Smooth muscle cell (in vitro differentiated cells): ENCODE measurements at regions not wholly inside any gene's neighbourhood (a gene's known extent, or its start where the extent isn't known, plus 50 kb on each side); places are given as distances from the start of the nearest gene placed in this dataset.

Experiments
- DNase-seq: peaks from one replicate; lab custom pipeline; 2025; ENCODE audit not compliant: unreplicated experiment; lab: John Stamatoyannopoulos, UW
- H2AFZ ChIP-seq: fragments of 200-600 bp; sonication (generic); 2 replicates; pipeline ENCODE4 v1.6.0; 2016; ENCODE audit warnings: antibody characterized with exemption, low read depth, mild to moderate bottlenecking
- H3F3A ChIP-seq: fragments of 200-600 bp; sonication (generic); 2 replicates; pipeline ENCODE4 v1.6.0; 2017; ENCODE audit warnings: antibody characterized with exemption, low read depth
- H3K27ac ChIP-seq: fragments of 200-600 bp; sonication (generic); 2 replicates; pipeline ENCODE4 v1.5.1; 2016; ENCODE audit warnings: low read depth, mild to moderate bottlenecking
- H3K27me3 ChIP-seq: fragments of 200-600 bp; sonication (generic); 2 replicates; pipeline ENCODE4 v1.6.1; 2016; ENCODE audit warnings: low read depth, mild to moderate bottlenecking
- H3K36me3 ChIP-seq: fragments of 200-600 bp; sonication (generic); 2 replicates; pipeline ENCODE4 v1.5.1; 2016; ENCODE audit warnings: low read depth
- H3K4me1 ChIP-seq: fragments of 200-600 bp; sonication (generic); 2 replicates; pipeline ENCODE4 v1.5.1; 2016; ENCODE audit warnings: low read depth
- H3K4me2 ChIP-seq: fragments of 200-600 bp; sonication (generic); 2 replicates; pipeline ENCODE4 v1.6.0; 2016; ENCODE audit warnings: mild to moderate bottlenecking
- H3K4me3 ChIP-seq: fragments of 200-600 bp; sonication (generic); 2 replicates; pipeline ENCODE4 v1.5.1; 2016; ENCODE audit warnings: mild to moderate bottlenecking
- H3K79me2 ChIP-seq: fragments of 200-600 bp; sonication (generic); 2 replicates; pipeline ENCODE4 v1.6.0; 2016; ENCODE audit warnings: low read depth, mild to moderate bottlenecking
- H3K9ac ChIP-seq: fragments of 200-600 bp; sonication (generic); 2 replicates; pipeline ENCODE4 v1.6.0; 2016; ENCODE audit warnings: low read depth
- H3K9me3 ChIP-seq: fragments of 200-600 bp; sonication (generic); replicated peaks from 2 replicates; pipeline ENCODE4 v1.5.1; 2016; ENCODE audit warnings: low read depth
- H4K20me1 ChIP-seq: fragments of 200-600 bp; sonication (generic); 2 replicates; pipeline ENCODE4 v1.6.0; 2016; ENCODE audit warnings: low read depth
- WGBS: methylation state at CpG from one replicate; pipeline ENCODE4 v1.1.7; 2016; ENCODE audit warnings: low lambda C conversion rate; 5-methylcytosine and 5-hydroxymethylcytosine counted together
- TF ChIP-seq, protein P1 (sequence below): fragments of 200-600 bp; sonication (generic); IDR thresholded peaks from 2 replicates; pipeline ENCODE4 v1.5.1; 2017; ENCODE audit warnings: borderline replicate concordance, mild to moderate bottlenecking, antibody characterized with exemption; ENCODE audit not compliant: insufficient read depth, poor library complexity, severe bottlenecking

DNA sequence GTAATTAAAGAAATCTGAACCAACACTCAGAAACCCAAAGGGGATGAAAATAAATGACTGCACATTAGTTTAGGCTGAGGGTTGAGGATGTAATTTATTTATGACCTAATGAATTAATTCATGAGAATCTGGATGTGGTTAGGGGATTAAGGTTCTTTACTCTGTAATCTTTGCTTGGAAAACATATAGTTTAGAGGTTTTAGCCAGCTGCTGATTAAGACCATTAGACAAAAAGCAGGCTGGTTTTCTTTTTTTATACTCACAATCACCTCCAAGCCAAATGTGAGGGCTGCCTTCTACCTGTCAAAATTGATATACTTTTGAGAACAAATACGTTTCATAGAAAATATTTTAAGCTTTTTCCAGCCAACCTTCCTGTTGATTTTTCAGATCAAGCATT is 2705.8 kb downstream of the PCDH7 start:
- H3K27ac ChIP-seq: no peak overlapping the region
- no peak for DNase-seq
- 50% methylated on average over 1 of the region's 1 CpG for WGBS
- H3K79me2 ChIP-seq: no peaks in the 10 kb centered on the region
- no peaks in the 10 kb centered on the region for H3K4me1 ChIP-seq
- H3K27me3 ChIP-seq: no peaks in the 10 kb centered on the region
- H4K20me1 ChIP-seq: no peaks in the 10 kb centered on the region
- no peaks in the 10 kb centered on the region for H3K36me3 ChIP-seq
- H3K4me3 ChIP-seq: no peak overlapping the region
- no peaks in the 10 kb centered on the region for H3F3A ChIP-seq
- H3K9me3 ChIP-seq: no peaks in the 10 kb centered on the region
- TF ChIP-seq, protein P1, sequence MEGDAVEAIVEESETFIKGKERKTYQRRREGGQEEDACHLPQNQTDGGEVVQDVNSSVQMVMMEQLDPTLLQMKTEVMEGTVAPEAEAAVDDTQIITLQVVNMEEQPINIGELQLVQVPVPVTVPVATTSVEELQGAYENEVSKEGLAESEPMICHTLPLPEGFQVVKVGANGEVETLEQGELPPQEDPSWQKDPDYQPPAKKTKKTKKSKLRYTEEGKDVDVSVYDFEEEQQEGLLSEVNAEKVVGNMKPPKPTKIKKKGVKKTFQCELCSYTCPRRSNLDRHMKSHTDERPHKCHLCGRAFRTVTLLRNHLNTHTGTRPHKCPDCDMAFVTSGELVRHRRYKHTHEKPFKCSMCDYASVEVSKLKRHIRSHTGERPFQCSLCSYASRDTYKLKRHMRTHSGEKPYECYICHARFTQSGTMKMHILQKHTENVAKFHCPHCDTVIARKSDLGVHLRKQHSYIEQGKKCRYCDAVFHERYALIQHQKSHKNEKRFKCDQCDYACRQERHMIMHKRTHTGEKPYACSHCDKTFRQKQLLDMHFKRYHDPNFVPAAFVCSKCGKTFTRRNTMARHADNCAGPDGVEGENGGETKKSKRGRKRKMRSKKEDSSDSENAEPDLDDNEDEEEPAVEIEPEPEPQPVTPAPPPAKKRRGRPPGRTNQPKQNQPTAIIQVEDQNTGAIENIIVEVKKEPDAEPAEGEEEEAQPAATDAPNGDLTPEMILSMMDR: no peak
- no peak overlapping the region for H3K9ac ChIP-seq
- no peak overlapping the region for H2AFZ ChIP-seq
- peak overlapping the region; percentile 27 for H3K4me2 ChIP-seq

DNA sequence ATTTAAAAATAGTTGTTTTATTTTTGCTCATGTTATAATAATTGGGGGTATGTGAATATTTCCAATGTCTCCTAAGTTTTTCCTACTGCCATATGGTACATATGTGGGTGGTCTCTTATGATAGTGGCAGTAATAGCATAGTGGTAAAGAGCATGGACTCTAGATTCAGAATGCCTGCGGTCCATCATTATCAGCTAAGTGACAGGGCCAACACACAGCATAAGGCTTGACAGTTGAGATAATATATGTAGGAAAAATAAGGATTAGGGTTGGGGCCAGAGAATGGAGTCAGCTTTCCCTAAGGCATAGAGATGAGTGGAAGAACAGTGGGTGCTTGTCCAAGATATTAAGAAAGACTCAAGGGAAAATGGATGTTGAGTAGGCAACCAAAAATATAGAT is 2707.5 kb downstream of the PCDH7 start:
- H3K36me3 ChIP-seq: no peaks in the 10 kb centered on the region
- no peaks in the 10 kb centered on the region for H3K4me1 ChIP-seq
- H3F3A ChIP-seq: no peaks in the 10 kb centered on the region
- H3K4me3 ChIP-seq: no peak overlapping the region
- DNase-seq: no peak
- TF ChIP-seq, protein P1: no peak
- H2AFZ ChIP-seq: no peak overlapping the region
- no peaks in the 10 kb centered on the region for H3K9me3 ChIP-seq
- H3K79me2 ChIP-seq: no peaks in the 10 kb centered on the region
- WGBS: 39% methylated on average over 1 of the region's 1 CpG
- no peak overlapping the region for H3K27ac ChIP-seq
- no peak overlapping the region for H3K9ac ChIP-seq
- no peak overlapping the region for H3K4me2 ChIP-seq
- no peaks in the 10 kb centered on the region for H3K27me3 ChIP-seq
- no peaks in the 10 kb centered on the region for H4K20me1 ChIP-seq

DNA sequence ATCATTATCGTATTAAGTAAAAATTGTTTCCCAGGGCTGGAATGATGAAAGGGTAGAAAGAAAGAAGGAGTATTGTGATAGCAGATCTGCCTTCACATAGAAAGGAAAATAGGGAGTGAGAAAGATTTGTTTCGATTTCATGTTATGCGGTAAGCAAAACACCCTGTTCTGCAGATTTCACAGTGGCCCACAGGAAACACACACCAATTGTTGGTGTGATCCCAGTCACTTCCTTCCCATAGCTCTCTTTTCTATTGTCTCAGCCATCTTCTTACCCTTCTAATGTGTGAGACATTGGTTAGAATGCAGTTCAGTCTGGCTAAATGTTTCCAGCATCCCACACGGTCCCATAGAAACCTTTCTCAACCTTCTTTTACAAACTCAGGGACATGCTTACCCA is 2709.8 kb downstream of the PCDH7 start:
- Histone ChIP-seq H3K4me2 (no peak overlapping the region), H3F3A (no peaks in the 10 kb centered on the region), H3K36me3 (no peaks in the 10 kb centered on the region), H4K20me1 (no peaks in the 10 kb centered on the region), H3K9me3 (no peaks in the 10 kb centered on the region), H3K9ac (no peak overlapping the region), H2AFZ (no peak overlapping the region), H3K27me3 (no peaks in the 10 kb centered on the region), H3K4me1 (no peaks in the 10 kb centered on the region), H3K27ac (no peak overlapping the region), H3K4me3 (no peak overlapping the region), H3K79me2 (no peaks in the 10 kb centered on the region)
- WGBS: 97% methylated on average over 4 of the region's 4 CpGs
- TF ChIP-seq, protein P1: no peak
- DNase-seq: no peak

DNA sequence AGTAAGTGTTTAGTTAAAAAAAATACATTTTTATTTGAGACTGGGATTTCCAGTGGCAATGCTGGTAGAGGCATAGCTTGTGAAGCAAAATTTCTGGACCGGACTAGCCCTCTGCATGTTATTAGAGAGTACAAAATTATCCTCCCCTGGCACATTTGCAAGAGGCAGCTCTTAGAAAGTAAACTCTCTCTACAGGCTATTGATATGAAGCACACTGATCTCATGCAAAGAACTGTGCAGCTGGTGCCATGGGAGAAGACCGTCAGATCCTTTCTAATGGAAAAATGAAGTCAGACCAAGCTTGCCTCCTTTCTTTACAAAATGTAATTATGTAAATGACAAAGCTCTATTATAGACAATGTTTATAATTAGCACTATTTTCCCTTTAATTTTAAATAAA is 2717.2 kb downstream of the PCDH7 start:
- TF ChIP-seq, protein P1: no peak
- H3K9me3 ChIP-seq: no peaks in the 10 kb centered on the region
- H2AFZ ChIP-seq: no peak overlapping the region
- no peak overlapping the region for H3K9ac ChIP-seq
- WGBS: 82% methylated on average over 2 of the region's 2 CpGs
- no peaks in the 10 kb centered on the region for H3K4me1 ChIP-seq
- no peak overlapping the region for H3K27ac ChIP-seq
- no peaks in the 10 kb centered on the region for H3K36me3 ChIP-seq
- no peaks in the 10 kb centered on the region for H4K20me1 ChIP-seq
- no peaks in the 10 kb centered on the region for H3F3A ChIP-seq
- DNase-seq: no peak
- H3K27me3 ChIP-seq: no peaks in the 10 kb centered on the region
- no peaks in the 10 kb centered on the region for H3K79me2 ChIP-seq
- no peak overlapping the region for H3K4me3 ChIP-seq
- H3K4me2 ChIP-seq: no peak overlapping the region
